ENCODE measurements at regions not wholly inside any gene's neighbourhood (a gene's known extent, or its start where the extent isn't known, plus 50 kb on each side); places are given as distances from the start of the nearest gene placed in this dataset.

DNA sequence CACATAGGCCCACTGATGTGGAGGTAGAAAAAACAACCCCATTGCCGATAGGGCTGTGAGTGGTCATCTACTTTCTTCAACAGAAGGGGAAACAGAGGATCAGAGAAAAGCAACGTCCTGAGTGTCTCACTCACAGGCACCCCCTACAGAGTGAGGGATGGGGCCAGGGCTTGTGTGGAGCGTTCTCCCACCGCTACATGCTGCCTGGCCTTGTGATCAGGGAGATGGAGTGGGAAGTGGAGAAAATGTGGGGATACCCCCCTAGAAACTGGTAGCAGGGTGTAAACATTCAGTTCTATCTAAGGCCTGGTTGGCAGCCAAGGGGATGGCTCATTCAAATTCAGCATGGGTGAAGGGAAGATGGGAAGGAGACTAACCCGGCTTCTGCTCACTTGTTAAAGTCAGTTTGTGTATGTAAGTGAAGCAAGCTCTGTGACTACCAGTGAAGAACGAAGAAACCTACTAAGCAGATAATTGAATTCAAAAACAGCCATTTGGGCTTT, 73.0 kb upstream of the NAV2 start:
- Histone ChIP-seq H3K27ac (no peak overlapping the region), H3K36me3 (replicated peaks in 1 of 2) (no peaks in the 10 kb centered on the region), H3K27me3 (no peaks in the 10 kb centered on the region), H3K4me3 (no peak overlapping the region), H3K9me3 (replicated peaks in 1 of 3) (no peaks in the 10 kb centered on the region), H3K4me1 (replicated peaks in 1 of 2) (peaks cover 0 to 5% of the 10 kb centered on the region in 2 donors)
- no peak for DNase-seq
- intact Hi-C loops (cut with DNase I), result no loop called here
- 86 to 94% (median 88%) methylated on average over 6 of the region's 6 CpGs for WGBS, 4 donors
- TF ChIP-seq CTCF (IDR thresholded peaks at IDR 0.05) (no peak), POLR2A (IDR thresholded peaks at IDR 0.05) (no peak)

- Histone ChIP-seq H3K27me3 (no peaks in the 10 kb centered on the region), H3K4me1 (replicated peaks in 1 of 2) (peaks cover 0 to 16% of the 10 kb centered on the region in 2 donors), H3K36me3 (replicated peaks in 1 of 2) (no peaks in the 10 kb centered on the region), H3K9me3 (replicated peaks in 1 of 3) (no peaks in the 10 kb centered on the region), H3K4me3 (no peak overlapping the region), H3K27ac (no peak overlapping the region)
- WGBS, 4 donors, result 84 to 88% (median 85%) methylated on average over 3 of the region's 3 CpGs
- DNase-seq, result no peak
- no peak for TF ChIP-seq CTCF (IDR thresholded peaks at IDR 0.05)
- TF ChIP-seq POLR2A (IDR thresholded peaks at IDR 0.05), result no peak
- intact Hi-C loops (cut with DNase I), result no loop called here
Measured at GRCh38 chr11:19635332-19635731, 77.3 kb upstream of the NAV2 start.

- TF ChIP-seq POLR2A (IDR thresholded peaks at IDR 0.05), result no peak
- TF ChIP-seq CTCF (IDR thresholded peaks at IDR 0.05), result no peak
- Histone ChIP-seq H3K4me1 (replicated peaks in 1 of 2) (peaks cover 6 to 22% of the 10 kb centered on the region in 2 donors), H3K27ac (peak overlapping the region in 2 of 5 donors; percentile 44 to 75), H3K4me3 (no peak overlapping the region), H3K27me3 (no peaks in the 10 kb centered on the region), H3K36me3 (replicated peaks in 1 of 2) (no peaks in the 10 kb centered on the region), H3K9me3 (replicated peaks in 1 of 3) (no peaks in the 10 kb centered on the region)
- peak in 5 of 7 donors; percentile 10 to 68 (median 29) for DNase-seq
- intact Hi-C loops (cut with DNase I), result no loop called here
- 81 to 97% (median 95%) methylated on average over 4 to 7 of the region's 7 CpGs; no CpG with 5 or more reads in 1 of the 4 donors for WGBS, 4 donors
Measured at GRCh38 chr11:19633276-19633675, 79.4 kb upstream of the NAV2 start.

DNA sequence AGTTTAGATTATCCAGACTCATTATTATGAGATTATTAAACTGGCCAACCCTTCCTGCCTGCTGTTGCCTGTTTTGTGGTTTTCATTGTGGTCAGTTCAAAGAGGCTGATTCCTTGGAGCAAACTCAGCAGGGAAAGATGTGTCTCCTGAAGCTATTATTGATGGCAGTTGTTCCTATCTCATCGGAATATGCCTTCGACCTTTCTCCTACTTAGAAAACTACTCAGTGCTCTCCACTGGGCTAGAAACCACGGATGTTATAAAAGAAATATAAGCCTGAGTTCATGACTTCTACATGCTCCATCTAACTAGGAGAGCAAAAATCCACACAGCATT, 80.2 kb upstream of the NAV2 start:
- Histone ChIP-seq H3K9me3 (replicated peaks in 1 of 3) (no peaks in the 10 kb centered on the region), H3K4me3 (no peak overlapping the region), H3K27me3 (no peaks in the 10 kb centered on the region), H3K36me3 (replicated peaks in 1 of 2) (no peaks in the 10 kb centered on the region), H3K4me1 (replicated peaks in 1 of 2) (peaks cover 6 to 27% of the 10 kb centered on the region in 2 donors), H3K27ac (peak overlapping the region in 2 of 5 donors; percentile 32 to 75)
- 13 to 34% (median 30%) methylated on average over 3 of the region's 3 CpGs for WGBS, 4 donors
- TF ChIP-seq CTCF (IDR thresholded peaks at IDR 0.05) (no peak), POLR2A (IDR thresholded peaks at IDR 0.05) (no peak)
- intact Hi-C loops (cut with DNase I), result no loop called here
- no peak for DNase-seq

Data from adrenal gland (tissue), 9 donors.